Fibroblast of lung (primary cell): ENCODE measurements at regions not wholly inside any gene's neighbourhood (a gene's known extent, or its start where the extent isn't known, plus 50 kb on each side); places are given as distances from the start of the nearest gene placed in this dataset.

Experiments
- DNase-seq, 2 donors: peaks; one replicate each; pipeline versions ENCODE4 v3.0.0 to v3.0.0-alpha.2; 2010; ENCODE audit warnings: low read depth in 2 of 2
- H2AFZ ChIP-seq: 2 replicates; pipeline ENCODE4 v1.5.1; 2012; ENCODE audit warnings: low read length, control low read depth, inconsistent platforms
- H3K27ac ChIP-seq: 2 replicates; pipeline ENCODE4 v1.5.1; 2011; ENCODE audit warnings: low read length, control low read depth; ENCODE audit not compliant: insufficient read depth
- H3K27me3 ChIP-seq: 2 replicates; pipeline ENCODE4 v1.5.1; 2011; ENCODE audit warnings: mild to moderate bottlenecking, low read length; ENCODE audit not compliant: control insufficient read depth, insufficient read depth
- H3K36me3 ChIP-seq: 2 replicates; pipeline ENCODE4 v1.5.1; 2011; ENCODE audit warnings: low read length; ENCODE audit not compliant: control insufficient read depth, insufficient read depth
- H3K4me1 ChIP-seq: 2 replicates; pipeline ENCODE4 v1.5.1; 2011; ENCODE audit warnings: low read length; ENCODE audit not compliant: control insufficient read depth, insufficient read depth; ENCODE audit errors: extremely low read depth
- H3K4me2 ChIP-seq: 2 replicates; pipeline ENCODE4 v1.5.1; 2011; ENCODE audit warnings: low read length, control low read depth; ENCODE audit not compliant: insufficient read depth; ENCODE audit errors: extremely low read depth
- H3K4me3 ChIP-seq, 4 experiments: fragments of 200-600 bp in 1 of 4; sonication (generic) in 1 of 4; replicated peaks in 1 of 4; 2 replicates each; pipeline ENCODE4 v1.5.1; 2011 to 2016; ENCODE audit warnings: low read length in 4 of 4, low read depth in 3 of 4, mild to moderate bottlenecking in 3 of 4, control low read depth in 2 of 4, inconsistent platforms in 1 of 4, mixed read lengths in 1 of 4; ENCODE audit not compliant: insufficient read depth in 1 of 4; ENCODE audit errors: control extremely low read depth in 1 of 4
- H3K79me2 ChIP-seq: 2 replicates; pipeline ENCODE4 v1.5.1; 2012; ENCODE audit warnings: mild to moderate bottlenecking, low read length, inconsistent platforms; ENCODE audit not compliant: control insufficient read depth, insufficient read depth
- H3K9ac ChIP-seq: 2 replicates; pipeline ENCODE4 v1.5.1; 2011; ENCODE audit warnings: mild to moderate bottlenecking, low read length, control low read depth; ENCODE audit not compliant: insufficient read depth
- H3K9me3 ChIP-seq: 2 replicates; pipeline ENCODE4 v1.5.1; 2012; ENCODE audit warnings: low read depth, low read length; ENCODE audit not compliant: control insufficient read depth, insufficient read depth
- H4K20me1 ChIP-seq: 2 replicates; pipeline ENCODE4 v1.5.1; 2011; ENCODE audit warnings: low read length; ENCODE audit not compliant: control insufficient read depth, insufficient read depth; ENCODE audit errors: extremely low read depth
- EZH2 ChIP-seq: IDR thresholded peaks from 2 replicates; pipeline ENCODE4 v1.5.1; 2012; ENCODE audit warnings: low read length, control low read depth, mild to moderate bottlenecking; ENCODE audit errors: missing control alignments
- TF ChIP-seq, protein P1 (sequence below), 2 donors: IDR thresholded peaks in 1 of 2; conservative IDR thresholded peaks in 1 of 2; 1 replicate in 1 of 2; 2 replicates in 1 of 2; pipeline ENCODE4 v1.5.1; 2011 to 2012; ENCODE audit warnings: low read length in 2 of 2, control low read depth in 1 of 2, inconsistent platforms in 1 of 2, low read depth in 1 of 2, mild to moderate bottlenecking in 1 of 2

- H3K9me3 ChIP-seq, result no peaks in the 10 kb centered on the region
- TF ChIP-seq, protein P1, sequence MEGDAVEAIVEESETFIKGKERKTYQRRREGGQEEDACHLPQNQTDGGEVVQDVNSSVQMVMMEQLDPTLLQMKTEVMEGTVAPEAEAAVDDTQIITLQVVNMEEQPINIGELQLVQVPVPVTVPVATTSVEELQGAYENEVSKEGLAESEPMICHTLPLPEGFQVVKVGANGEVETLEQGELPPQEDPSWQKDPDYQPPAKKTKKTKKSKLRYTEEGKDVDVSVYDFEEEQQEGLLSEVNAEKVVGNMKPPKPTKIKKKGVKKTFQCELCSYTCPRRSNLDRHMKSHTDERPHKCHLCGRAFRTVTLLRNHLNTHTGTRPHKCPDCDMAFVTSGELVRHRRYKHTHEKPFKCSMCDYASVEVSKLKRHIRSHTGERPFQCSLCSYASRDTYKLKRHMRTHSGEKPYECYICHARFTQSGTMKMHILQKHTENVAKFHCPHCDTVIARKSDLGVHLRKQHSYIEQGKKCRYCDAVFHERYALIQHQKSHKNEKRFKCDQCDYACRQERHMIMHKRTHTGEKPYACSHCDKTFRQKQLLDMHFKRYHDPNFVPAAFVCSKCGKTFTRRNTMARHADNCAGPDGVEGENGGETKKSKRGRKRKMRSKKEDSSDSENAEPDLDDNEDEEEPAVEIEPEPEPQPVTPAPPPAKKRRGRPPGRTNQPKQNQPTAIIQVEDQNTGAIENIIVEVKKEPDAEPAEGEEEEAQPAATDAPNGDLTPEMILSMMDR (conservative IDR thresholded peaks at IDR 0.05 in 1 of 2, IDR thresholded peaks at IDR 0.05 in 1 of 2; ENCODE audit: low read depth in 1 of 2, low read length in 2 of 2), result no peak
- no peak for TF ChIP-seq EZH2
- H3K79me2 ChIP-seq, result no peaks in the 10 kb centered on the region
- no peaks in the 10 kb centered on the region for H3K36me3 ChIP-seq
- H3K9ac ChIP-seq, result no peak overlapping the region
- no peak overlapping the region for H3K4me3 ChIP-seq
- H4K20me1 ChIP-seq, result no peaks in the 10 kb centered on the region
- no peaks in the 10 kb centered on the region for H3K4me1 ChIP-seq
- no peaks in the 10 kb centered on the region for H3K27me3 ChIP-seq
- H3K27ac ChIP-seq, result no peak overlapping the region
- no peak overlapping the region for H2AFZ ChIP-seq
- H3K4me2 ChIP-seq, result no peak overlapping the region
- no peak for DNase-seq
Measured at GRCh38 chr19:31986951-31987350, 358.5 kb upstream of the ZNF507 start.

DNA sequence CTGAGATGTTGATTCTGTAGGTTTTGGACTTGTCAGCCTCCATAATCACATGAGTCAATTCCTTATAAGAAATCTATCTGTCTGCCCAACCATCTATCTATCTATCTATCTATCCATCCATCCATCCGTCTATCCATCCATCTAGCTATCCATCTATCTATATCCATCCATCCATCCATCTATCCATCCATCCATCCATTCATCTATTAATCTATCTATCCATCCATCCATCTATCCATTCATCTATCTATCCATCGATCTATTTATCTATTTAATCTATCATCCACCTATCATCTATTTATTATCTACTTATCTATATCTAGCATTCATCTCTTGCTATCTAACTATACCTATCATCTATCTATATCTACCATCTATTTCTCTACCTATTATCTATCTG, 357.2 kb upstream of the ZNF507 start:
- DNase-seq, result no peak
- Histone ChIP-seq H3K27me3 (no peaks in the 10 kb centered on the region), H3K4me1 (no peaks in the 10 kb centered on the region), H2AFZ (no peak overlapping the region), H3K4me2 (no peak overlapping the region), H4K20me1 (no peaks in the 10 kb centered on the region), H3K9me3 (no peaks in the 10 kb centered on the region), H3K4me3 (no peak overlapping the region), H3K9ac (no peak overlapping the region), H3K27ac (no peak overlapping the region), H3K36me3 (no peaks in the 10 kb centered on the region), H3K79me2 (no peaks in the 10 kb centered on the region)
- TF ChIP-seq EZH2, result no peak
- TF ChIP-seq, protein P1 (conservative IDR thresholded peaks at IDR 0.05 in 1 of 2, IDR thresholded peaks at IDR 0.05 in 1 of 2; ENCODE audit: low read depth in 1 of 2, low read length in 2 of 2), result no peak

DNA sequence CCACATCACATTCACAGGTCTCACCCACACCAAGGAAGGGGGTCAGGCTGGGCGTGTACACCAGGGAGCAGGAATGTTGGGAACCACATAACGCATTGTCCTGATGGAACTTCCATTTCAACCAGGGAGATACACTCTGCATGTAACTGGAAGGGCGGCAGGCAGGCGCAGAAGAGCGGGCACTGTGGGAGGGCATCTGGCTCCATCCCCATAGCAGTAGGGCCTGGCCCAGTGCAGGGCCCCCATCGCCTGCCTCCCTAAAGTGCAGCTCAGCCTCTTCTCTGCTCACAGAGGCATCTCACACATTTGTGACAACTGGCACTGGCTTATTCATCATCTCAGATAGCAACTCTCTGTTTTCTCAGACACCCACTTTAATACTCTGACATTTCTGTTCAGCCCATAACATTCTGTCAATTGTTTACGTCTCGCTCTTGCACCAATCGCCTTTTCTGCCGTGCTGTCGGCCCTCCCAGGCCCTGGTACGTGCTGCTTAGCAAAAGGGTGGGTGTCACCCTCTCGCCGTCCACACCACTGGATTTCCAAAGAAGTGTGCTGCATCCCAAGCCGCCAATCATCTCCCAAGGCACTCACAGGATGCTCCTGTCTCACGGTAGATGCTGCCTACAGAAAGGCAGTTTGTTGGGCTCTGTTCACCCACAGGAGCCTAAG, 353.3 kb upstream of the ZNF507 start:
- no peaks in the 10 kb centered on the region for H3K9me3 ChIP-seq
- H3K27ac ChIP-seq, result no peak overlapping the region
- H3K4me1 ChIP-seq, result no peaks in the 10 kb centered on the region
- H3K4me2 ChIP-seq, result no peak overlapping the region
- H4K20me1 ChIP-seq, result no peaks in the 10 kb centered on the region
- no peak for DNase-seq
- no peaks in the 10 kb centered on the region for H3K36me3 ChIP-seq
- no peaks in the 10 kb centered on the region for H3K27me3 ChIP-seq
- H3K79me2 ChIP-seq, result no peaks in the 10 kb centered on the region
- no peak overlapping the region for H3K4me3 ChIP-seq
- H2AFZ ChIP-seq, result no peak overlapping the region
- no peak for TF ChIP-seq EZH2
- H3K9ac ChIP-seq, result no peak overlapping the region
